ENCODE measurements at regions not wholly inside any gene's neighbourhood (a gene's known extent, or its start where the extent isn't known, plus 50 kb on each side); places are given as distances from the start of the nearest gene placed in this dataset.

DNA sequence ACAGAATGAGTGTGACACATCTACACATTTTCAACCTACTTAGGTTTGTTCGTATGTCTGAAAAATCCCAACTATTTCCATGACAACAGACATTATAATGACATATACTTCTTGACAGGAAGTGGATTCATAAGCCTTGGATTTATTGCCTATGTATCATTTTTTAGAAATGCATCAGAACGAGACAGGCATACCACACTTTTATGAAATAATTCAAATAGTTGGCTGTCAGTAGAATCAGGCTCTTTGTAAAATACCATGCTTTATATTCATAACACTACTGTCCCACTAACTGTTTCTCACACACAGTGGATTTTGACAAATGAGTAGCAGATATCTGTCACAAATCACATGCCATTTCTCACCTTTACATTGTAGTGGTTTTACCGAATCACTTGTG, 173.2 kb downstream of the BEND2 start:
- Histone ChIP-seq H4K20me1 (replicated peaks; ENCODE audit: control insufficient read depth, extremely low read depth, insufficient read depth, low read length) (no peaks in the 10 kb centered on the region), H3K9me3 (replicated peaks; ENCODE audit: control insufficient read depth, insufficient read depth, low read length) (no peaks in the 10 kb centered on the region), H3K9ac (replicated peaks; ENCODE audit: extremely low read depth, insufficient read depth, low read length) (no peak overlapping the region), H2AFZ (ENCODE audit: low read depth, low read length) (no peak overlapping the region), H3K79me2 (ENCODE audit: control insufficient read depth, insufficient read depth, low read length) (no peaks in the 10 kb centered on the region), H3K27ac (ENCODE audit: insufficient read depth, low read depth, low read length) (no peak overlapping the region), H3K27me3 (ENCODE audit: control insufficient read depth in 2 of 2, insufficient read depth in 2 of 2, low read length in 2 of 2) (no peaks in the 10 kb centered on the region), H3K4me2 (ENCODE audit: insufficient read depth, low read length) (no peak overlapping the region), H3K4me1 (ENCODE audit: control insufficient read depth, extremely low read depth, insufficient read depth, low read length) (no peaks in the 10 kb centered on the region), H3K36me3 (ENCODE audit: control insufficient read depth in 2 of 2, extremely low read depth in 1 of 2, insufficient read depth in 2 of 2, low read length in 2 of 2) (no peaks in the 10 kb centered on the region), H3K9me1 (replicated peaks; ENCODE audit: control insufficient read depth, extremely low read depth, insufficient read depth, low read length) (no peaks in the 10 kb centered on the region), H3K4me3 (replicated peaks in 1 of 3; ENCODE audit: insufficient read depth in 1 of 3, low read depth in 1 of 3, low read length in 3 of 3) (no peak overlapping the region)
- BruUV-seq (replicated peaks) = no TSS peak
- ChIA-PET CTCF (no interaction called here), POLR2A (no interaction called here)
- no peak for FAIRE-seq
- intact Hi-C loops (cut with micrococcal nuclease) = no loop called here
- no peak for DNase-seq (ENCODE audit: low read depth, low spot score)
- dilution Hi-C loops (cut with MboI; ENCODE audit: extremely low pct_ligation_motif_present, low sequenced_read_pairs) = no loop called here
- TF ChIP-seq, protein P1, sequence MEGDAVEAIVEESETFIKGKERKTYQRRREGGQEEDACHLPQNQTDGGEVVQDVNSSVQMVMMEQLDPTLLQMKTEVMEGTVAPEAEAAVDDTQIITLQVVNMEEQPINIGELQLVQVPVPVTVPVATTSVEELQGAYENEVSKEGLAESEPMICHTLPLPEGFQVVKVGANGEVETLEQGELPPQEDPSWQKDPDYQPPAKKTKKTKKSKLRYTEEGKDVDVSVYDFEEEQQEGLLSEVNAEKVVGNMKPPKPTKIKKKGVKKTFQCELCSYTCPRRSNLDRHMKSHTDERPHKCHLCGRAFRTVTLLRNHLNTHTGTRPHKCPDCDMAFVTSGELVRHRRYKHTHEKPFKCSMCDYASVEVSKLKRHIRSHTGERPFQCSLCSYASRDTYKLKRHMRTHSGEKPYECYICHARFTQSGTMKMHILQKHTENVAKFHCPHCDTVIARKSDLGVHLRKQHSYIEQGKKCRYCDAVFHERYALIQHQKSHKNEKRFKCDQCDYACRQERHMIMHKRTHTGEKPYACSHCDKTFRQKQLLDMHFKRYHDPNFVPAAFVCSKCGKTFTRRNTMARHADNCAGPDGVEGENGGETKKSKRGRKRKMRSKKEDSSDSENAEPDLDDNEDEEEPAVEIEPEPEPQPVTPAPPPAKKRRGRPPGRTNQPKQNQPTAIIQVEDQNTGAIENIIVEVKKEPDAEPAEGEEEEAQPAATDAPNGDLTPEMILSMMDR (IDR thresholded peaks at IDR 0.05; ENCODE audit: extremely low read depth in 1 of 2, insufficient read depth in 1 of 2, low read depth in 1 of 2, low read length in 2 of 2) = no peak
- TF ChIP-seq GATA2 (IDR thresholded peaks at IDR 0.05; ENCODE audit: insufficient read depth, insufficient read length, low read depth, low read length) (no peak), FOS (IDR thresholded peaks at IDR 0.05; ENCODE audit: borderline replicate concordance, insufficient read depth, low read length) (no peak), MYC (IDR thresholded peaks at IDR 0.05; ENCODE audit: low read depth, low read length) (no peak), POLR2AphosphoS5 (IDR thresholded peaks at IDR 0.05; ENCODE audit: insufficient read depth, low read depth, low read length) (no peak), POLR2A (IDR thresholded peaks at IDR 0.05; ENCODE audit: low read depth, low read length) (no peak), JUN (IDR thresholded peaks at IDR 0.05; ENCODE audit: borderline replicate concordance, insufficient read depth, insufficient read length, low read depth) (no peak), EZH2 (IDR thresholded peaks at IDR 0.05; ENCODE audit: borderline replicate concordance, low read depth, low read length, severe bottlenecking) (no peak)
- TF ChIP-seq, protein P2, sequence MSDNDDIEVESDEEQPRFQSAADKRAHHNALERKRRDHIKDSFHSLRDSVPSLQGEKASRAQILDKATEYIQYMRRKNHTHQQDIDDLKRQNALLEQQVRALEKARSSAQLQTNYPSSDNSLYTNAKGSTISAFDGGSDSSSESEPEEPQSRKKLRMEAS (IDR thresholded peaks at IDR 0.05; ENCODE audit: insufficient read depth, insufficient read length) = no peak

Measured in endothelial cell of umbilical vein (primary cell).